GM12875 (cell line): ENCODE measurements at regions not wholly inside any gene's neighbourhood (a gene's known extent, or its start where the extent isn't known, plus 50 kb on each side); places are given as distances from the start of the nearest gene placed in this dataset.
"Not testable (repeated sequence)": the region's sequence is repeated elsewhere in the genome, so short reads cannot be mapped to it uniquely, and the experiment has no call there.

Experiments
- H3K4me3 ChIP-seq: one replicate; pipeline ENCODE4 v1.5.1; 2011; ENCODE audit warnings: low read depth, low read length, control low read depth
- CTCF ChIP-seq: IDR thresholded peaks from 2 replicates; pipeline ENCODE4 v1.5.1; 2011; ENCODE audit warnings: low read depth, mild to moderate bottlenecking, control low read depth, inconsistent platforms, low read length, moderate library complexity, borderline replicate concordance; ENCODE audit not compliant: insufficient read depth

DNA sequence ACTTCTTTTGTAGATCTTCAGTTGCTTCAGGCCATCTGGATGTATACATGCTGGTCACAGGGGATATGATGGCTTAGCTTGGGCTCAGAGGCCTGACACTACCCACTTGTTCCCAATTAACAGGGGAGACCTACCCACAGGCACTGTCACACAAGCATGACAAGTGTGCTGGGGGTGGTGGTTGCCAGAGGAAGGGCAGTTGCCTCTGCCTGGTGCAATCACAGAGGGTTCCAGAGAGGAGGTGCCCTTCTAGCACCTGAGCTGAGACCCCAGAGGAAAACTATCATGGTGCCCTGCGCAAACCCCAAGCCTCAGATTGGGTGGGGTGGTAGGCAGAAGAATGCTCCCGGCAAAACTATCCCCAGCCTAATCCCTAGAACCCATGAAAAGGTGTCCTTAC, 65.6 kb upstream of the NANOS1 start:
- TF ChIP-seq CTCF: no peak
- H3K4me3 ChIP-seq: no peak overlapping the region

- not testable (repeated sequence) for H3K4me3 ChIP-seq
Measured at GRCh38 chr10:118964476-118964875, 65.0 kb upstream of the NANOS1 start.

DNA sequence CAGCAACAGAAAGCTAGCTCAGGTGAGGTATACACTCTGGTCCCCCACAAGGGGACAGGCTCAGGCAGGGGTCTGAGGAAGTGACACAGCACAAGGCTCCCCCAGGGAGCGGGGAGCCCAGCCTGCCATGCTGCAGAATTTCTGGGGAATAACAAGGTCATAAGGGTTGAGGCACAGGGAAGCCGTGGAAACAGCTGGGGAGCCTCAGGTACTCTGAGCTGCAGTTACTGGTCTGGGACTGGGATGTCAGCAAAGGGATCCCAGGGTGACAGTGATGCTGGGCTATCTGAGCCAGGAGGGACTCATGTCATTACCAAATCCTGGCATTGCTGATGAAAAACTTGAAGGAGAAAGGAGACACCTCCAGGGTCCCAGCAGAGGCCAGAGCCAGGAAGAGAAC, 64.4 kb upstream of the NANOS1 start:
- TF ChIP-seq CTCF: no peak
- no peak overlapping the region for H3K4me3 ChIP-seq

- no peak for TF ChIP-seq CTCF
- H3K4me3 ChIP-seq: no peak overlapping the region
Measured at GRCh38 chr10:118965645-118966044, 63.9 kb upstream of the NANOS1 start.

DNA sequence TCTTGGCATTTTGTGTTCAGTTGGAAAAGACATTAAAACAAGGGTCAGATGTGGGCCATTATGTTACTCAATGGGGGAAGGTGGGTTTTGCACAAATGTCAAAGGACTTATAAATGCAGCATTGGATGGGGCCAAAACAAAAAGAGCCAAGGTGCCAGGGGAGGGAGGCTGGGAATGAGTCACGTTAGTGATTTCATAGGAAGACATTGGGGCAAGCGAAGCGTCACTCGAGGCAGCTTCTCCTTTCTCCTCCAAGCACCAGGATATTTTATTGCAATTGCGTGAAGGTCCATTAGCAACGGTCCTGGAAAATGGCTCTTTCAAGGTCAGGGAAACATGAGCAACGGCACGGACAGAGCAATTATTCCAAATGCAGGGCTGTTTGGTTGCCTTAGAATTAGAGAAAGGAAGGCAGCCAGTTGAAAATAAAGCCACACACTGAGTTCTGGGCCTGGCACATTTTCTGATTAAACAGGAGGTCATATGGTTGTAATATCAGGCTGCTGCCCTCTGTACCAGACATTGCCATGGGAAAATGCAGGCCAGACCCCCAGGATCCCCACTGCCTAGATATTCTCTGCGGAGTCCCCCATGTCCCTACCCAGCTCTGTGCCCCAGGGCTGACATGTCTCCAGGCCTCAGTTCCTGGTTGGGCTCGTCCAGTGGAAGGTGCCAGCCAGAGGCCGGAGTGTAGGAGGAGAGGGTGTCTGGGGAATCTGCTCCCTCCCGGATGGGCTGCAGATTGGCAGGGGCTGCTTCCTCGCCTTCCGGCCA, 63.3 kb upstream of the NANOS1 start:
- TF ChIP-seq CTCF: no peak
- H3K4me3 ChIP-seq: no peak overlapping the region

GRCh38 chr10:118966850-118967125, 62.7 kb upstream of the NANOS1 start:
- no peak for TF ChIP-seq CTCF
- no peak overlapping the region for H3K4me3 ChIP-seq

GRCh38 chr10:118967160-118967559, 62.4 kb upstream of the NANOS1 start:
- TF ChIP-seq CTCF: no peak
- H3K4me3 ChIP-seq: no peak overlapping the region

DNA sequence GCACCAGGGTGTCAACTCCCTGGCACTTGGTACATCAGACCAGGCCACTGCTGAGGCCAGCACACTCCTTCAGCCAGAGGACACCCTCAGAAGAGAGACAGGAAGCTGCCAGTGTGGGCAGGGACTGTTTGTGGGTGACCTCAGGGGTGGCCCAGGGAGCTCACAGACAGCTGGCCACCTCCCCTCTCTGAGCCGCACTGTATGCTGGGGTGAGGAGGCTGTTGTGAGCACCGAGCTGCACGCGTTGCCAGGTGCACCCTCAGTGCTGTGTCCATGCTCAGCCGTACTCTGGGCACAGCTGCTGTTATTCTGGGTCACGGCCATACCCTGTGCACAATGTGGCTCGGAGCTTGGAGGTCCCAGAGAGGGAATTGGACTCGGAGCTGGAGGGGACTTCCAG, 61.5 kb upstream of the NANOS1 start:
- no peak for TF ChIP-seq CTCF

More for the DNA sequence above, 61.5 kb upstream of the NANOS1 start:
- no peak overlapping the region for H3K4me3 ChIP-seq
